Progenitor cell of endocrine pancreas (in vitro differentiated cells): ENCODE measurements at regions not wholly inside any gene's neighbourhood (a gene's known extent, or its start where the extent isn't known, plus 50 kb on each side); places are given as distances from the start of the nearest gene placed in this dataset.

Experiments used
- DNase-seq: peaks from one replicate; pipeline ENCODE4 v3.0.0; 2021; ENCODE audit warnings: low spot score; ENCODE audit not compliant: unreplicated experiment
- H3K27ac Mint-ChIP-seq: 2 replicates; pipeline ENCODE4 v1.8.0; 2021; ENCODE audit warnings: mild to moderate bottlenecking, moderate library complexity, mixed read lengths
- H3K27me3 Mint-ChIP-seq: 2 replicates; pipeline ENCODE4 v1.8.0; 2021; ENCODE audit warnings: mixed read lengths
- H3K36me3 Mint-ChIP-seq: 2 replicates; pipeline ENCODE4 v1.8.0; 2022; ENCODE audit warnings: mixed read lengths; ENCODE audit not compliant: insufficient read depth
- H3K4me1 Mint-ChIP-seq: 2 replicates; pipeline ENCODE4 v1.8.0; 2021; ENCODE audit warnings: low read depth, mixed read lengths
- H3K4me3 Mint-ChIP-seq: 2 replicates; pipeline ENCODE4 v1.8.0; 2021; ENCODE audit warnings: low read depth, mild to moderate bottlenecking, moderate library complexity, mixed read lengths
- H3K9me3 Mint-ChIP-seq: 2 replicates; pipeline ENCODE4 v1.8.0; 2021; ENCODE audit warnings: low read depth, mixed read lengths
- TF ChIP-seq, protein P1 (sequence below): fragments of 200-600 bp; sonication (generic); IDR thresholded peaks from one replicate; pipeline ENCODE4 v1.5.0; 2021; ENCODE audit warnings: antibody characterized with exemption, mild to moderate bottlenecking; ENCODE audit not compliant: unreplicated experiment

DNA sequence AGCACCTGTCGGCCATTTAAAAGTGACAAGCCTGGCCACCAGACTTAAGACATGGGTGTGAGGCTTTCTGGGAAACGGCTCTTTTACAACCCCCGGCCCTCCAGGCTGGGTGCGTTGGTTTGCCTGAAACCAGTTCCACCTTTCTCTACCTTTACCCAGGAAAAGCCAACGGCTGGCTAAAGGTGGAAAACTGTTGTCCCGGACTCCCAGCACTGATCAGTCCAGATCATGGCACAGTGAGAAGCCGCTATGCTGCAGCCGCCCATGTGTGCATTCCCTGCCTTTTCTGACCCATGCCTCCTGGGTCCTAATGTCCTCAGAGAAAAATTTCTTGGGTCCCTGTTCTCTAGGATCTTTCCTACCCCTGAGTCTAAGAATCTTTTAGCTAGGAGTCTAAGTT lies 655.7 kb upstream of the HS3ST5 start:
- TF ChIP-seq, protein P1, sequence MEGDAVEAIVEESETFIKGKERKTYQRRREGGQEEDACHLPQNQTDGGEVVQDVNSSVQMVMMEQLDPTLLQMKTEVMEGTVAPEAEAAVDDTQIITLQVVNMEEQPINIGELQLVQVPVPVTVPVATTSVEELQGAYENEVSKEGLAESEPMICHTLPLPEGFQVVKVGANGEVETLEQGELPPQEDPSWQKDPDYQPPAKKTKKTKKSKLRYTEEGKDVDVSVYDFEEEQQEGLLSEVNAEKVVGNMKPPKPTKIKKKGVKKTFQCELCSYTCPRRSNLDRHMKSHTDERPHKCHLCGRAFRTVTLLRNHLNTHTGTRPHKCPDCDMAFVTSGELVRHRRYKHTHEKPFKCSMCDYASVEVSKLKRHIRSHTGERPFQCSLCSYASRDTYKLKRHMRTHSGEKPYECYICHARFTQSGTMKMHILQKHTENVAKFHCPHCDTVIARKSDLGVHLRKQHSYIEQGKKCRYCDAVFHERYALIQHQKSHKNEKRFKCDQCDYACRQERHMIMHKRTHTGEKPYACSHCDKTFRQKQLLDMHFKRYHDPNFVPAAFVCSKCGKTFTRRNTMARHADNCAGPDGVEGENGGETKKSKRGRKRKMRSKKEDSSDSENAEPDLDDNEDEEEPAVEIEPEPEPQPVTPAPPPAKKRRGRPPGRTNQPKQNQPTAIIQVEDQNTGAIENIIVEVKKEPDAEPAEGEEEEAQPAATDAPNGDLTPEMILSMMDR: no peak
- peaks cover 7% of the 10 kb centered on the region for H3K9me3 Mint-ChIP-seq
- no peak overlapping the region for H3K27ac Mint-ChIP-seq
- no peak overlapping the region for H3K4me3 Mint-ChIP-seq
- H3K4me1 Mint-ChIP-seq: no peaks in the 10 kb centered on the region
- no peaks in the 10 kb centered on the region for H3K36me3 Mint-ChIP-seq
- H3K27me3 Mint-ChIP-seq: no peaks in the 10 kb centered on the region
- DNase-seq: no peak

DNA sequence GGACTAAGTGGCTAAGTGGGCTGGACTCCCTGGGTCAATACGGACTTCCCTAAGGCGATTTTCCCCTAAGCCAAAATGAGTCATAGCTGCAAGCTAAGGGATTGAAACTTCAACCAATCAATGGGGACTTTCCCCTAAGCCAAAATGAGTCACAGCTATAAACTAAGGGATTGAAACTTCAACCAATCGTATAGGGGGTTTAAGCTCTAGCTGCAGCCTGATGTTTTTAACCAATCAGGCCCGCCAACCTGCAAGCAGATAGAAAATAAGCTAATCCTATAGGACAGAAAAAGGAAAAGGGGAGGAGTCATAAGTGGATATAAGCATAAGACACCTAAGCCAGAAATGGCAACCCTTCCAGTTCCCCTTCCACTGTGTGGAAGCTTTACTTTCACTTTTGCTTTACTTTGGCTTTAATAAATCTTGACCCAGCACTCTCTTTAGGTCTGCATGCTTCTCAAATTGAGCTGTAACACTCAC lies 655.0 kb upstream of the HS3ST5 start:
- DNase-seq: no peak
- TF ChIP-seq, protein P1: no peak
- Mint-ChIP-seq H3K4me1 (no peaks in the 10 kb centered on the region), H3K27ac (no peak overlapping the region), H3K27me3 (no peaks in the 10 kb centered on the region), H3K9me3 (peaks cover 7% of the 10 kb centered on the region), H3K4me3 (no peak overlapping the region), H3K36me3 (no peaks in the 10 kb centered on the region)

GRCh38 chr6:114995526-114995925 lies 652.7 kb upstream of the HS3ST5 start:
- no peaks in the 10 kb centered on the region for H3K27me3 Mint-ChIP-seq
- TF ChIP-seq, protein P1: no peak
- no peaks in the 10 kb centered on the region for H3K4me1 Mint-ChIP-seq

DNA sequence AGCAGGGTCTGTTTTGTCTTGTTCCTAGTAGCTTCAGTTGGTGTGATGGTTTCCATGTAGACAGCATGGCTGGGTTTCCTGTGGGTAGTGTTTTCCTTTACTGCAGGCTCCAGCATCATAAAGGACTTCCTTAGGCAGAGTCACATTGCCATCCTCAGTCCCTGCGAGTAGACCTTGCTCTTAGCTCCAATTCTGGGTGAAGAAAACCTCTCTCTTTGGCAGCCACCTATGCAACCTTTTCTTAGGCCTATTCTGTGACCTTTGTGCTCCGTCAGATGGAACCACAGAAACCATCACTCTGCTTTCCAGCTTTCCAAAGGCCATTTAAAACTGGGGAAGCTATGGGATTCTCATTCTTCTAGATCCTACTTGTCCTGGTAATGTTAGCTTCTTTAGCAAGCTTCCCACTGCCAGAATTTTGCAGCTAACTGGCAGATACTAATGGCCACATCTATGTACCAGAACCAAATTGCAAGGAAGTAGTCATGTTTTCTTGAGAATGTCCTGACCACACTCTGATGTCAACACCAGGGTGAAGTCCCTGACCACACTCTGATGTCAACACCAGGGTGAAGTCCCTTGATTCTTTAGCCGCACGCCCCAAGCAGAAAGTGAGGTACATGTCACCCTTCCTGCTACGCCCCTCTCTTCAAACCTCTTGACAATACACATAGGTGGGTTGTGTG lies 646.6 kb upstream of the HS3ST5 start:
- H3K36me3 Mint-ChIP-seq: no peaks in the 10 kb centered on the region
- DNase-seq: no peak
- TF ChIP-seq, protein P1: no peak

More at GRCh38 chr6:114995526-114995925, 652.7 kb upstream of the HS3ST5 start:
- no peaks in the 10 kb centered on the region for H3K36me3 Mint-ChIP-seq
- no peak overlapping the region for H3K27ac Mint-ChIP-seq
- no peak overlapping the region for H3K4me3 Mint-ChIP-seq
- DNase-seq: no peak
- peaks cover 7% of the 10 kb centered on the region for H3K9me3 Mint-ChIP-seq

DNA sequence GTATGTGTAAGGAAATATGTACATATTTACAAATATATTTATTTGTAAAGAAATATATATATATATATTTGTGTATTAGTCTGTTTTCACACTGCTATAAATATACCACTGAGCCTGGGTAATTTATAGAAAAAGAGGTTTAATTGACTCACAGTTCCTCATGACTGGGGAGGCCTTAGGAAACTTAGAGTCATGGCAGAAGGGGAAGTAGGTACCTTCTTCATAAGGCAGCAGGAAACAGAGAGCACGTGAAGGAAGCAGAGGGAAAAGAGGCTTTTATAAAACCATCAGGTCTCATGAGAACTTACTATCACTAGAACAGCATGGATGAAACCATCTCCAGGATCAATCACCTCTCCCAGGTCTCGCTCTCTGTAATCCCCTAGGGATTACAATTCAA lies 644.5 kb upstream of the HS3ST5 start:
- Mint-ChIP-seq H3K27ac (no peak overlapping the region), H3K27me3 (no peaks in the 10 kb centered on the region), H3K4me1 (no peaks in the 10 kb centered on the region), H3K36me3 (no peaks in the 10 kb centered on the region), H3K9me3 (no peaks in the 10 kb centered on the region), H3K4me3 (no peak overlapping the region)
- TF ChIP-seq, protein P1: no peak
- DNase-seq: no peak

More for the DNA sequence above, 646.6 kb upstream of the HS3ST5 start:
- H3K27me3 Mint-ChIP-seq: no peaks in the 10 kb centered on the region
- no peaks in the 10 kb centered on the region for H3K4me1 Mint-ChIP-seq
- no peak overlapping the region for H3K27ac Mint-ChIP-seq
- no peaks in the 10 kb centered on the region for H3K9me3 Mint-ChIP-seq
- no peak overlapping the region for H3K4me3 Mint-ChIP-seq
